HG03354 (cell line): ENCODE measurements at regions not wholly inside any gene's neighbourhood (a gene's known extent, or its start where the extent isn't known, plus 50 kb on each side); places are given as distances from the start of the nearest gene placed in this dataset.
"Not testable (repeated sequence)": the region's sequence is repeated elsewhere in the genome, so short reads cannot be mapped to it uniquely, and the experiment has no call there.

ENCODE experiments used
- ATAC-seq: cut with Tn5 transposase; IDR thresholded peaks from one replicate; pipeline ENCODE4 v1.9.1; 2021; ENCODE audit warnings: mild to moderate bottlenecking; ENCODE audit not compliant: unreplicated experiment, poor library complexity, severe bottlenecking

GRCh38 chr2:147621656-147622197 is 223.1 kb upstream of the ACVR2A start:
- ATAC-seq = no peak

DNA sequence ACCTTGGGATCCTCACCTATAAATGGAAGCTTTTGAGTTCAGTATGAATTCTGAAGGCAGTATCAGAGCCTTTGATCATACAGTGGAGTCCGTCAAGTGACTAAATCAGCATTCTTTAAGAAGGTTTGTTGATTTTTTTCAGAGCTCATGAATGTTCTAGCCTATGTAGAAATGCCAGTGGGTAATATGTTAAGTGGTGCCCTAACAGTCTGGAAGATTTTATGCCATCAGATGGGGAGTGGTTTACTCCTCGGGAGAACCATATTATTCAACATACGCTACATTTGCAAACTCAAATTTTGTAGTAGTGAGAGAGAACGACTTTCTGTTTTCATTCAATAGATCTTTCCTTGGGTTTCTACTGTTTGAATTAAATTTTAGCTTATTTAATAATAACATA is 225.0 kb upstream of the ACVR2A start:
- no peak for ATAC-seq

DNA sequence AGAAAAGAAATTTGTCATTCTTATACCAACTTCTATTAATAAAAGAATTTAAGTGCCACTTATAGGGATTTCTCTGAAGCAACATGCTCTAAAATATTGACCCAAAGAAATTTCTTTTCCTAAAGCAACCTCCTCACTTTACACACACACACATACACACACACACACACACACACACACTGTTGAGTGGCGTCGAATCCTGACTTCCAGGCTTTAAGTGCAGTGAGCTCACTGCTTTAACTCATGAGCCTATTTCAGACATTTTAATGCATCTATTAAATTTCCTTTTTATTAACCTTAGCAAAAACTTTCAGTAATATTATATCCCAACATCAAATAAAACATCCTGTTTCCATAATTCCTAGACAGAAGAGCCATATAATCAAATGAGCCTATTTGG is 229.1 kb upstream of the ACVR2A start:
- ATAC-seq = no peak

- no peak for ATAC-seq
These were observed 229.8 kb upstream of the ACVR2A start for GRCh38 chr2:147614979-147615470.

GRCh38 chr2:147614471-147614870 is 230.4 kb upstream of the ACVR2A start:
- ATAC-seq = no peak

DNA sequence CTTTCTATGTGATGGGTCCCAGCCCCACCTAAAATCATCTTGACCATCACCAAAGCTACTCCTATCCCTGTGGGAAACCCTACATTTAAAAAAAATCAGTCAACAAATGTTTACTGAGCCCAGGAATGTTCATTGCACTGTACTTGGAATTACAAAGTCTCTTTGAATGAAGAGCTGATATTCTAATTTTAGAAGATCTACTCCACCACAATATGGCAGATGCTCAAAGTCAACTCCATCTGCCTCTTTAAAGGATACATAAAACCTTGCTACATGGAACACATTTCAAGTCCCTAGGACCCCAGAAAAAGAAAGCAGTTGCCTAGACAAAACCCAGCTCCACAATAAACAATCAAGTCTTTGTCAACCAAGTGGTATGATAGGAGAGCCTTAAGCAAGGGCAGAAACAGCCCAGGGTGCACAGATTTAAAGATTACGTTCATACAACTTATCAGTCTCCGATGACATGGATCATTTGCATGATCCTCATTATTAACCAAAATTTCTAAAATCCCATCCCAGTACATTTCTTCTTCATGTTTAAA is 234.3 kb upstream of the ACVR2A start:
- ATAC-seq = no peak

DNA sequence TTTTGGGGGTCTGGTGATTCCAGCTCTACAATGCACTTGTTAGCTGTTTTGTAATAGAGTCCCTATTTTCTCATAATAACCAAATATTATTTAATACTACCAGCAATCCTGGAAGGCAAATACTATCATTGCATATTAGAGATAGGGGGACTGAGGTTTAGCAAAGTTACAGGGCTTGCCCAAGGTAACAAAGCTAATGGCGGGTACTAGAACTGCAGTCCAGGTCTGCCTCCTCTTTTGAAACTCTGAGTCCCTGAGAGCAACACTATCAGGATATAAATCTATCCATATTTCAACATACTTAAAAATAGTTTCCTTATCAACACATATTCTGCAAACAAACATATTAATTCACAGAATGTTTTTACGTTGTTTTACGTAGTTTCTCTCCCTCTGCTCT is 235.5 kb upstream of the ACVR2A start:
- no peak for ATAC-seq

GRCh38 chr2:147607379-147607778 is 237.4 kb upstream of the ACVR2A start:
- no peak for ATAC-seq

- no peak for ATAC-seq
These were observed 241.0 kb upstream of the ACVR2A start for GRCh38 chr2:147603876-147604275.

GRCh38 chr2:147603447-147603846 is 241.4 kb upstream of the ACVR2A start:
- no peak for ATAC-seq

- ATAC-seq = no peak
These were observed 244.2 kb upstream of the ACVR2A start for GRCh38 chr2:147600646-147601045.

GRCh38 chr2:147600223-147600622 is 244.6 kb upstream of the ACVR2A start:
- no peak for ATAC-seq

DNA sequence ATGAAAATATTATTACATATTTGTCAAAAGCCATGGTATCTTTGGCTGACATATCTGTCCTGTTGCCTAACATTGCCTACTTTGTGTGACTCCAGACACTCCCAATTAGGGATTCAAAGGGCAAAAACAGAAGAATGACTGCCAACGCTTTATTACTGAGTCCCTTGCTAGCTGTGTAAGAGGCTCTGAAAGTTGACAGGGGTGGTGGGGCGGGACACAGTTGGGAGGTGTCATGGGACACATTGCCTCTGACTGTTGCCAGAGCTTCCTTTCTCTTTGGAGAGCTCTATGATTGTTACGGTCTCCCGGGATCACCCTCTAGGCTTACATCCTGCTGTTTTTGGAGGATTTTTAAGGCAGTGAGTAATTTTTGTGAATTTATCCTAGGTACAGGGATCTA is 249.6 kb upstream of the ACVR2A start:
- no peak for ATAC-seq

DNA sequence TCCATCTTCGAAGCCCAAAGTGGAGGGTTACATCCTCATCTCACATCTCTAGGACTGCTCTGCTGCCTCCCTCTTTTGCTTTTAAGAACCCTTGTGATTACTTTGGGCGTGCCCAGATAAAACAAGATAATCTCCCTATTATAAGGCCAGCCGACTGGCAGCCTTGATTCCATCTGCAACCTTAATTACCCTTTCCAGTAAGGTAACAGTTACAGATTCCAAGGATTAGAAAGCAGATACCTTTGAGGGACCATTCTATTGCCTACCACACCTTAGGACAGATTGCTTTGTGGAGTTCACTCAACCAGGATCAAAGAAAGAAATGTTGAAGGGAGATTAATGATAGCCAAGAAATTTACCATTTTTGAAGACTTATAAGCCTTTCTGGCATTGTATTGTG is 250.8 kb upstream of the ACVR2A start:
- no peak for ATAC-seq

DNA sequence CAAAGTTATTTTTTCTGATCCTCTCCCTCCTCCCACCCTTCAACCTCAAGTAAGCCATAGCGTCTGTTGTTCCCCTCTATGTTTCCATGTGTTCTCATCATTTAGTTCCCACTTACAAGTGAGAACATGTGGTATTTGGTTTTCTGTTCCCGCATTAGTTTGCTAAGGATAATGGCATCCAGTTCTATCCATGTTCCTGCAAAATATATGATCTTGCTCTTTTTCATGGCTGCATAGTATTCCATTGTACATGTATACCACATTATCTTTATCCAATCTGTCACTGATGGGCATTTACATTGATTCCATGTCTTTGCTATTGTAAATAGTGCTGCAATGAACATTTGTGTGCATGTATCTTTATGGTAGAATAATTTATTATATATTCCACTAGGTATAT is 252.0 kb upstream of the ACVR2A start:
- not testable (repeated sequence) for ATAC-seq

DNA sequence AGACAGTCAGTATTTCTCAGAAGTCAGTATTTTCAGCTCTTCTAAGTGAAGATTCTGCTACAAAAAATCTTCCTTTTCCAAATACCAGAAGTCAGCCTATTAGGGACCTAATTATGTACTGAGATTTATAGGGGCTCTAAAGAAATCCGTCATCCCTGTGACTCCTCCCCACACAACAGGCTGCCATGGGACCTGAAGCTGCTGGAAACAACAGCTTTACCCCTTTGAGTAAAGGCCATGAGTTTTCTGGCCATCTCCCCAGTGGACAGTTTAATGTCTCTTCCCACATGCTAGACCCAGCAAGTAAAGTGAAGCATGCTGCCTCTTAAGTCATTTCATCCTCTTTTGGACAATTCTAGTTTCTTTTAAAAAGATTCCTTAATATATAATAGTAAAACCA is 255.7 kb upstream of the ACVR2A start:
- ATAC-seq = no peak

DNA sequence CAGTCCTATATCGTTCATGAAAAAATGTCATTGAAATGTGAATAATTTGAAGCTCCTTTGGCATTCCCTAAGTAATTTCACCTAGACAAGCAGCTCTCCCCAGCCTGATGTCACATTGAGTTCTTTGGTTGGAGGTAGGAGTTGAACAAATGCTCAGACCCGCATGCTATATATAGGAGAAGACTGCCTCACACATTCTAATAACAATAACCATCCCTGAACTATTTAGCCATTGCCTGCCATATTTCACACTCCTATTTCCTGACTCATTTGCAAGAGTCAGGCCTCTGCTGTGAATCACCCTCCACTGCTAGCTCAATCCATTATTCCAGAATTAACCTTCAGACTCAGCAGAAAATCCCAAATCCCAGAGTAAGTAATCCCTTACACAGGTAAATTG is 256.6 kb upstream of the ACVR2A start:
- ATAC-seq = no peak

DNA sequence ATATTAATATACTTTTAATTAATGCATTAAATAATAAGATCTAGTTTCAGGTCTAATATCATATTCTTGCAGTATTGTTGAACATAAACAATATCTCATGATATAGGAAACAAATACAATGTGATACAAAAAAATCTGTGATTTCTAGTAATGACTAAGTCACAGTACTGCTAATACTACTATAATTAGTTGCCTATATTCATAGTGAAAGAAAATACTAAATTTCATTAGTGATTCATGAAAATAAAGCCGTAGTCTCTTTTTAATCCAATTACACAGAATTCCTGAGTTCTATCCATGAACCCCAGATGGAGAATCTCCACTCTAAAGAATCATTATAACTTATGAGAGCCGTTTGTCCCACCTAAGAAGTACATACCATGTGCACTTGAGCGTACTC is 266.3 kb upstream of the ACVR2A start:
- ATAC-seq = no peak

DNA sequence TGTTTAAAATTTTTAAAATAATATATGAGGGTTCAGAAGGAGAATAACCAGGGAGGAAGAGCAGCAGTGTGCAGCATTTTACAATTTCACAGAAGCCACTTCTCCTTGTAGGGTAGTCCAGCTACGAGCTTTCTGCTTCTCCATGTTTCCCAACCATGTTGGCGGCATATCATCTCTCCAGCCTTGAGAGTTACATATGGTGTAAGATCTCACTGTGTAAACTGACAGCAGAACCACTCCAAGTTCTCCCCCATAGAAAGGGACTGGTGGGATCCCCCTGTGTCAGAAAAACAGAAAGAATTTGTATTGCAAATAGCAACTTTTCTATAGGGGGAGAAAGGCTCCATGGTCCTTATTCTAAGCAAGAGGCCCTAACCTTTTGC is 266.8 kb upstream of the ACVR2A start:
- ATAC-seq = no peak

DNA sequence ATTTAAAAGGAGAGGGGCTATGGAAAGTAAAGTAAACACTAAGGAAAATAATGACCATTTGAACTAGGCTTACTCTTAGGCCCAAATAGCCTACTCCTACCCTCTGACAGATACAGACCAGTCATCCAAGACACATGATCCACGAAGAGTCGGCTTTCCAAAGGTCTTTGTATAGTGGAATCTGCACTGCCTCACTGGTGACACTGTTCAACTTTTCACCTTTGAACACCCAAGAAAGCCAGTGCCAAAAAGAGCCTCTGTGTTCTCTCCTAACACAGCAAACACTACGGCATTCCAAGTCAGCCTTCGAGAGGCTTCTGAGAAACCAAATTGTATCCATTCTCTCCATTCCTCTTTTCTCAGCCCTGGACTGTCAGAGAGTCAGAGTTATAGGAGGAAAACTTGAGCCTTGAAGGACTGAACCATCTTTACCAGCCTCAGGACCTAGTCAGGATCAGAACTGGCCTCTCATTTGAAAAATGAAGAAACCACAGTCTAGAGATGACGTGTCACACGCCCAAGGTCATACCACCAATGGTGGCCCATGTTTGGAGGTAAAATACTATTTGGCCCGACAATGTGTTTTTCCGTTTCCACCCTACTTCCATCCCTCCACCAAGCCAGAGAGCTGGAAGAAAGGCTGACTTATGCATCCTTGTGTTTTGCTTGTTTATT is 267.4 kb upstream of the ACVR2A start:
- ATAC-seq = no peak

- ATAC-seq = no peak
These were observed 269.7 kb upstream of the ACVR2A start for GRCh38 chr2:147575106-147575505.

- no peak for ATAC-seq
These were observed 272.2 kb upstream of the ACVR2A start for GRCh38 chr2:147572622-147573021.
